HG03103 (cell line): ENCODE measurements at regions not wholly inside any gene's neighbourhood (a gene's known extent, or its start where the extent isn't known, plus 50 kb on each side); places are given as distances from the start of the nearest gene placed in this dataset.
"Not testable (repeated sequence)": the region's sequence is repeated elsewhere in the genome, so short reads cannot be mapped to it uniquely, and the experiment has no call there.

ENCODE experiments used
- ATAC-seq: cut with Tn5 transposase; IDR thresholded peaks from one replicate; pipeline ENCODE4 v1.9.1; 2021; ENCODE audit warnings: low read depth; ENCODE audit not compliant: unreplicated experiment

GRCh38 chr17:51482248-51482647, 221.9 kb downstream of the UTP18 start:
- ATAC-seq = not testable (repeated sequence)

GRCh38 chr17:51486091-51486490, 225.7 kb downstream of the UTP18 start:
- no peak for ATAC-seq

GRCh38 chr17:51486885-51487520, 226.7 kb downstream of the UTP18 start:
- no peak for ATAC-seq

- ATAC-seq = no peak
Measured at GRCh38 chr17:51487947-51488346, 227.6 kb downstream of the UTP18 start.

GRCh38 chr17:51491416-51491815, 231.1 kb downstream of the UTP18 start:
- no peak for ATAC-seq

GRCh38 chr17:51493206-51493605, 232.9 kb downstream of the UTP18 start:
- no peak for ATAC-seq

- no peak for ATAC-seq
Measured at GRCh38 chr17:51496378-51496777, 236.0 kb downstream of the UTP18 start.

- ATAC-seq = no peak
Measured at GRCh38 chr17:51499897-51500296, 239.6 kb downstream of the UTP18 start.

- ATAC-seq = no peak
Measured at GRCh38 chr17:51500454-51500853, 240.1 kb downstream of the UTP18 start.

- no peak for ATAC-seq
Measured at GRCh38 chr17:51505450-51505849, 245.1 kb downstream of the UTP18 start.

GRCh38 chr17:51507444-51507843, 247.1 kb downstream of the UTP18 start:
- ATAC-seq = no peak

GRCh38 chr17:51508048-51508447, 247.7 kb downstream of the UTP18 start:
- ATAC-seq = no peak

GRCh38 chr17:51510940-51511339, 250.6 kb downstream of the UTP18 start:
- ATAC-seq = no peak

GRCh38 chr17:51512220-51512907, 252.0 kb downstream of the UTP18 start:
- ATAC-seq = no peak

GRCh38 chr17:51516924-51517323, 256.6 kb downstream of the UTP18 start:
- ATAC-seq = no peak

- ATAC-seq = no peak
Measured at GRCh38 chr17:51524524-51524923, 264.2 kb downstream of the UTP18 start.

GRCh38 chr17:51526507-51526906, 266.2 kb downstream of the UTP18 start:
- ATAC-seq = no peak

- no peak for ATAC-seq
Measured at GRCh38 chr17:51527225-51527982, 267.1 kb downstream of the UTP18 start.

- ATAC-seq = no peak
Measured at GRCh38 chr17:51528111-51528510, 267.8 kb downstream of the UTP18 start.

GRCh38 chr17:51533219-51533618, 272.9 kb downstream of the UTP18 start:
- ATAC-seq = no peak

- no peak for ATAC-seq
Measured at GRCh38 chr17:51533821-51534220, 273.5 kb downstream of the UTP18 start.

- ATAC-seq = no peak
Measured at GRCh38 chr17:51536627-51537026, 276.3 kb downstream of the UTP18 start.
